GM23338 (cell line): ENCODE measurements at regions not wholly inside any gene's neighbourhood (a gene's known extent, or its start where the extent isn't known, plus 50 kb on each side); places are given as distances from the start of the nearest gene placed in this dataset.

Experiments
- ATAC-seq: fragments of 200-7000 bp; cut with Tn5 transposase; 3 replicates; pipeline ENCODE4 v1.9.1; 2020
- DNase-seq: peaks from one replicate; pipeline ENCODE4 v3.0.0-alpha.2; 2015; ENCODE audit warnings: low spot score
- H2AFZ ChIP-seq: fragments of 200-600 bp; sonication (generic); 2 replicates; pipeline ENCODE4 v1.8.0; 2016; ENCODE audit warnings: antibody characterized with exemption, mild to moderate bottlenecking, moderate library complexity
- H3F3A ChIP-seq: fragments of 200-600 bp; sonication (generic); replicated peaks from 2 replicates; pipeline ENCODE4 v1.8.0; 2017; ENCODE audit warnings: antibody characterized with exemption, mixed run types, low read depth
- H3K27ac ChIP-seq: fragments of 200-600 bp; sonication (generic); 2 replicates; pipeline ENCODE4 v1.6.1; 2016; ENCODE audit warnings: low read depth
- H3K27me3 ChIP-seq: fragments of 200-600 bp; sonication (generic); 2 replicates; pipeline ENCODE4 v1.8.0; 2016; ENCODE audit warnings: mild to moderate bottlenecking, mixed run types, moderate library complexity; ENCODE audit not compliant: insufficient read depth
- H3K36me3 ChIP-seq: fragments of 200-600 bp; sonication (generic); 2 replicates; pipeline ENCODE4 v1.8.0; 2016; ENCODE audit warnings: mild to moderate bottlenecking; ENCODE audit not compliant: insufficient read depth
- H3K4me1 ChIP-seq: fragments of 200-600 bp; sonication (generic); 2 replicates; pipeline ENCODE4 v1.8.0; 2016; ENCODE audit warnings: mild to moderate bottlenecking, moderate library complexity; ENCODE audit not compliant: insufficient read depth
- H3K4me2 ChIP-seq: fragments of 200-600 bp; sonication (generic); 2 replicates; pipeline ENCODE4 v1.7.1; 2017; ENCODE audit warnings: mixed run types
- H3K4me3 ChIP-seq: fragments of 200-600 bp; sonication (generic); 2 replicates; pipeline ENCODE4 v1.6.1; 2016; ENCODE audit warnings: mixed run types
- H3K79me2 ChIP-seq: fragments of 200-600 bp; sonication (generic); replicated peaks from 2 replicates; pipeline ENCODE4 v1.8.0; 2017; ENCODE audit warnings: mild to moderate bottlenecking; ENCODE audit not compliant: insufficient read depth
- H3K9me2 ChIP-seq: fragments of 200-600 bp; sonication (generic); 2 replicates; pipeline ENCODE4 v1.8.0; 2017; ENCODE audit not compliant: insufficient read depth
- H4K20me1 ChIP-seq: fragments of 200-600 bp; sonication (generic); replicated peaks from 2 replicates; pipeline ENCODE4 v1.8.0; 2017; ENCODE audit warnings: mild to moderate bottlenecking; ENCODE audit not compliant: insufficient read depth
- H3K27ac Mint-ChIP-seq: 2 replicates; pipeline ENCODE4 v1.8.0; 2020; ENCODE audit warnings: inconsistent platforms, mild to moderate bottlenecking, moderate library complexity, mixed read lengths
- H3K27me3 Mint-ChIP-seq: 3 replicates; pipeline ENCODE4 v1.8.0; 2022; ENCODE audit warnings: low read depth, mild to moderate bottlenecking, moderate library complexity, mixed read lengths, inconsistent platforms; ENCODE audit not compliant: insufficient read depth, poor library complexity
- H3K36me3 Mint-ChIP-seq: 3 replicates; pipeline ENCODE4 v1.8.0; 2021; ENCODE audit warnings: low read depth, mild to moderate bottlenecking, inconsistent platforms, moderate library complexity, mixed read lengths
- H3K4me1 Mint-ChIP-seq: 3 replicates; pipeline ENCODE4 v1.8.0; 2020; ENCODE audit warnings: mild to moderate bottlenecking, inconsistent platforms, mixed read lengths
- H3K4me3 Mint-ChIP-seq: 3 replicates; pipeline ENCODE4 v1.8.0; 2021; ENCODE audit warnings: moderate library complexity, mild to moderate bottlenecking, inconsistent platforms, mixed read lengths
- H3K9me3 Mint-ChIP-seq: 3 replicates; pipeline ENCODE4 v1.8.0; 2020; ENCODE audit warnings: moderate library complexity, mild to moderate bottlenecking, inconsistent platforms, mixed read lengths
- CREB1 ChIP-seq: fragments of 250-450 bp; sonication (Bioruptor Pico); IDR thresholded peaks from 2 replicates; pipeline ENCODE4 v1.5.0; 2020; ENCODE audit warnings: low read depth, mild to moderate bottlenecking, moderate library complexity
- CTCF ChIP-seq, 2 experiments: fragments of 200-600 bp in 1 of 2; sonication (generic) in 1 of 2; conservative IDR thresholded peaks; 2 replicates each; pipeline versions ENCODE4 v1.5.1 to v1.6.1; 2016 to 2017; ENCODE audit warnings: antibody characterized with exemption in 2 of 2, low read depth in 2 of 2, mild to moderate bottlenecking in 2 of 2, moderate library complexity in 1 of 2
- ETS1 ChIP-seq: IDR thresholded peaks from 2 replicates; pipeline ENCODE4 v1.6.1; 2016; ENCODE audit warnings: antibody characterized with exemption
- EZH2phosphoT487 ChIP-seq: fragments of 200-600 bp; sonication (generic); IDR thresholded peaks from one replicate; pipeline ENCODE4 v1.8.1; 2018; ENCODE audit warnings: antibody characterized with exemption; ENCODE audit not compliant: unreplicated experiment
- JUNB ChIP-seq: IDR thresholded peaks from one replicate; pipeline ENCODE4 v1.6.1; 2016; ENCODE audit warnings: antibody characterized with exemption; ENCODE audit not compliant: unreplicated experiment
- NANOG ChIP-seq: IDR thresholded peaks from 2 replicates; pipeline ENCODE4 v1.6.1; 2016; ENCODE audit warnings: antibody characterized with exemption, borderline replicate concordance
- POLR2AphosphoS5 ChIP-seq: IDR thresholded peaks from 2 replicates; pipeline ENCODE4 v1.6.1; 2016; ENCODE audit warnings: antibody characterized with exemption, low read depth
- REST ChIP-seq: IDR thresholded peaks from one replicate; pipeline ENCODE4 v1.6.1; 2018; ENCODE audit warnings: antibody characterized with exemption; ENCODE audit not compliant: unreplicated experiment
- STAT1 ChIP-seq: IDR thresholded peaks from one replicate; pipeline ENCODE4 v1.6.1; 2016; ENCODE audit warnings: antibody characterized with exemption; ENCODE audit not compliant: unreplicated experiment
- ZNF114 ChIP-seq: fragments of 250-450 bp; sonication (Bioruptor Pico); IDR thresholded peaks from 2 replicates; pipeline ENCODE4 v1.5.0; 2020; ENCODE audit warnings: mild to moderate bottlenecking, moderate library complexity
- ZNF331 ChIP-seq: fragments of 250-450 bp; sonication (Bioruptor Pico); IDR thresholded peaks from 2 replicates; pipeline ENCODE4 v1.5.0; 2020; ENCODE audit warnings: low read depth, mild to moderate bottlenecking, moderate library complexity
- ZNF462 ChIP-seq: fragments of 250-450 bp; sonication (Bioruptor Pico); IDR thresholded peaks from 2 replicates; pipeline ENCODE4 v1.5.0; 2020; ENCODE audit warnings: mild to moderate bottlenecking, moderate library complexity

DNA sequence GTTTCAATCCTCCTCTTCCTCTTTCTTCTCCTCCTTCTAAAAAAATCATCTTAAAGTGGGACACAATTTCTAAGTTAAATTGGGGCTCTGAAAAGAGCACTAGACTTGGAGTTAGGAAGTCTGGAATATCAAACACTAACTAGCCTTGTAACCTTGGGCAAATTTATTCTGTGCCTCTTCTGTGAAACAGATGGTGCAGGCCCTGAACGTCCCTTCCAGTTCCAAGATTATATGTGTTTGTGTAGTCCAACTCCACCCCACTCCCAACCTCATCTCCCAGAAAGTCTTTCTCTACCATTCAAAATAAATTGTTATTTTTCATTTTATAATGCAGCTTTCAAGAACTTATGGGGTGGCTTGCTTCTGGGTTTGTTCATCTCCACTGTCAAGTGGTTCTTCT, 630.0 kb downstream of the LMO4 start:
- ATAC-seq (no peak), DNase-seq (no peak)
- Histone ChIP-seq H2AFZ (no peak overlapping the region), H3K4me3 (no peak overlapping the region), H3K79me2 (no peaks in the 10 kb centered on the region), H3K4me2 (no peak overlapping the region), H3K27ac (no peak overlapping the region), H3K27me3 (no peaks in the 10 kb centered on the region), H3K4me1 (no peaks in the 10 kb centered on the region), H4K20me1 (no peaks in the 10 kb centered on the region), H3K9me2 (no peaks in the 10 kb centered on the region), H3K36me3 (no peaks in the 10 kb centered on the region; the same call in 1 of the 2 replicates), H3F3A (no peaks in the 10 kb centered on the region)
- Mint-ChIP-seq H3K4me1 (peaks cover 2% of the 10 kb centered on the region; the same call in 1 of the 3 replicates), H3K36me3 (no peaks in the 10 kb centered on the region), H3K27ac (no peak overlapping the region), H3K4me3 (no peak overlapping the region), H3K9me3 (no peaks in the 10 kb centered on the region; the same call in 2 of the 3 replicates), H3K27me3 (no peaks in the 10 kb centered on the region)
- TF ChIP-seq STAT1, result no peak
- no peak for TF ChIP-seq ZNF462 (CRISPR knock-in tag)
- no peak for TF ChIP-seq ETS1
- no peak for TF ChIP-seq POLR2AphosphoS5
- no peak for TF ChIP-seq EZH2phosphoT487
- TF ChIP-seq REST, result no peak
- no peak for TF ChIP-seq CREB1 (CRISPR knock-in tag)
- TF ChIP-seq CTCF (conservative IDR thresholded peaks at IDR 0.05; ENCODE audit: low read depth in 2 of 2), result no peak
- TF ChIP-seq JUNB, result no peak
- TF ChIP-seq ZNF114, result no peak
- no peak for TF ChIP-seq NANOG
- TF ChIP-seq ZNF331 (CRISPR knock-in tag), result no peak
